GM12865 (cell line): ENCODE measurements at regions not wholly inside any gene's neighbourhood (a gene's known extent, or its start where the extent isn't known, plus 50 kb on each side); places are given as distances from the start of the nearest gene placed in this dataset.

Source experiments
- DNase-seq: peaks from one replicate; pipeline ENCODE4 v3.0.0; 2010; ENCODE audit warnings: low read depth
- H3K4me3 ChIP-seq: 2 replicates; pipeline ENCODE4 v1.5.1; 2011; ENCODE audit warnings: mild to moderate bottlenecking, low read depth, low read length, control low read depth
- CTCF ChIP-seq: IDR thresholded peaks from 2 replicates; pipeline ENCODE4 v1.5.1; 2011; ENCODE audit warnings: low read length, control low read depth, low read depth, inconsistent platforms; ENCODE audit not compliant: insufficient read depth; ENCODE audit errors: missing control alignments

DNA sequence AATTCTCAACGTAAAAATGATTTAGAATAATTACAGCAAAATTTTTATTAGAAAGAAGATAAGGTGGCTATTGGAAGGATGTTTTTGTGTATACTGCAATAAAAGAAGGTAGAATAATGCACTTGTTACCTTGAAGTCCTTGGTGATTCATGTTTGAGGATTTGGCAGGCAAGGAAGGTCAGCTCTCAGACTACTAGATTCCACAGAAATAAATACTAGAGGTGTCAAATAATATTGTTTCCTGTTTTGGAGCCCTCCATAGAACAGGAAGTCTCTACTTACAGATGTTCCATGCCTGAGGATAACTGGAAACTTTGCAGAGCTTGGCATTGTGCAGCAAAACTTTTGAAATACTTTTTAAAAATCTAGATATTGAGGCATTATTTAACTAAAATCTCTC is 284.3 kb upstream of the SYT1 start:
- no peak for DNase-seq
- H3K4me3 ChIP-seq: no peak overlapping the region
- no peak for TF ChIP-seq CTCF

- peak; percentile 41 for DNase-seq
- peak; percentile 31 for TF ChIP-seq CTCF
- no peak overlapping the region for H3K4me3 ChIP-seq
Observed at GRCh38 chr12:78584695-78585094, 279.9 kb upstream of the SYT1 start.

DNA sequence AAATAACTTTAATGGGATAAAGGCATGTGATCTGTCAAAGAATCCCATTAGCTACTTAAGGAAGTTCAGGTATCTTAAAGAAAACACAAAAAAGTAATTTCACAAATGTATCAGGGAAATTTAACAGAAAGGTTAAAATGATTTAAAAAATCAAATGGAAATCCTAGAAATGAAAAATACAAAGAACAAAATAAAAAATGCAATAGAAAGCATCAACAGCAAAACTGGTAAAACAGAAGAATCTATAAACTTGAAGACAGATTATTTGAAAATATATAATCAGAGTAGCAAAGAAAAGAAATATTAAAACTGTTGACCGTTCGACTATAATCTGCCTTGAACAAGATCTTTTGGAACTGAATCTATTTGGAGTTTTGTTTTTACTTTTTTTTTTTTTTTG is 279.4 kb upstream of the SYT1 start:
- TF ChIP-seq CTCF: no peak
- DNase-seq: no peak
- H3K4me3 ChIP-seq: no peak overlapping the region

DNA sequence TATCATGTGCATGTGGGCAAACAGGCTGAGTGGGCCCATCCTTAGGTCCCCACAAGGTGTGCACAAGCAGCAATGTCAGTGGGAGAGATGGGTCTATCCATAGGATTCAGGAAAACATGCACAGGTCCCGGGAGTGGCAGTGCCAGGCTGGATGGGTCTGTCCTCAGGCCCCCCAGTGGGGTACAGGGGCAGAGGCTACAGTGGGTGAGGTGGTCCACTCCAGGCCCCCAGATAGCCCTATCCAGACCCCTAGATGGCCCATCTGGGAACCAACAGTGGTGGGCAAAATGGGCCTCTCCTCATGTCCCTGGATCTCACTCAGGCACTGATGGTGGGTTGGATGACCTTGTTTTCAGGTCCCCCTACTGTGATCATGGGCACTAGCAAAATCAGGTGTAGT is 277.8 kb upstream of the SYT1 start:
- H3K4me3 ChIP-seq: no peak overlapping the region
- no peak for DNase-seq
- no peak for TF ChIP-seq CTCF

GRCh38 chr12:78599366-78599765 is 265.2 kb upstream of the SYT1 start:
- TF ChIP-seq CTCF: no peak
- DNase-seq: no peak
- H3K4me3 ChIP-seq: no peak overlapping the region

- no peak overlapping the region for H3K4me3 ChIP-seq
- DNase-seq: no peak
- no peak for TF ChIP-seq CTCF
Observed at GRCh38 chr12:78600541-78600940, 264.0 kb upstream of the SYT1 start.

- DNase-seq: no peak
- no peak overlapping the region for H3K4me3 ChIP-seq
- TF ChIP-seq CTCF: no peak
Observed at GRCh38 chr12:78611504-78611903, 253.1 kb upstream of the SYT1 start.
